Epithelial cell of proximal tubule (primary cell): ENCODE measurements at regions not wholly inside any gene's neighbourhood (a gene's known extent, or its start where the extent isn't known, plus 50 kb on each side); places are given as distances from the start of the nearest gene placed in this dataset.

ENCODE experiments used
- DNase-seq: peaks from one replicate; pipeline ENCODE4 v3.0.0-alpha.2; 2011; ENCODE audit warnings: low read depth
- H3K4me3 ChIP-seq: 2 replicates; pipeline ENCODE4 v1.5.1; 2011; ENCODE audit warnings: low read depth, mild to moderate bottlenecking, low read length
- TF ChIP-seq, protein P1 (sequence below): conservative IDR thresholded peaks from 2 replicates; pipeline ENCODE4 v1.5.1; 2012; ENCODE audit warnings: low read depth, mild to moderate bottlenecking, low read length

DNA sequence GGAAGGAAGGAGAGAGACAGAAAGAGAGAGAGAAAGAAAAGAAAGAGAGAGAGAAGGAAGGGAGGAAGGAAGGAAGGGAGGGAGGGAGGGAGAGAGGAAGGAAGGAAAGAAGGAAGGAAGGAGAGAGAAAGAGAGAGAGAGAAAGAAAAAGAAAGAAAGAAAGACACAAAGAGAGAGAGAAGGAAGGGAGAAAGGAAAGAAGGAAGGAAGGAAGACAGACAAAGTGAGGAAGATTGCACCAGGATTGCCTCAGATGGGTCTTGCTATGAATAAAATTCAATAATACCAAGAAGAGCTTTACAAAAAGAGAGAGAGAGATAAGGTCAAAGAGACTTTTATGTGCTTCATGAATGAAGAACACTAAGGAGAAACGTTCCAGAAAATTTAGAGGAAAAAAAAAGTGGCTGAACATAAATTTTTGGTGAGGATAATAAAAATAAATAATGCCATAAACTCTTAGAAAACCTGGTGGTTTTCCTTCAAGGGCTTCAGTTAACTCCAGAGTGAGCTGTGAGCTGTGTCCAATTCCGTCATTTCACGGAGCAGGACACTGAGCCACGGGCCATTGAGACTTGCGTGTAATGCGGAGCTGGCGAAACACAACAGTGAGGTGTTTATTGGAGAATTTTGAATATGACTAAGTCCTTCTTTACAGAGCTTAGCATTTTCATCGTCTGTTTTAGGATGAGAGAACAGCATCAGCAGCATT is 72.7 kb upstream of the TNRC6C start:
- no peak overlapping the region for H3K4me3 ChIP-seq
- no peak for DNase-seq
- TF ChIP-seq, protein P1, sequence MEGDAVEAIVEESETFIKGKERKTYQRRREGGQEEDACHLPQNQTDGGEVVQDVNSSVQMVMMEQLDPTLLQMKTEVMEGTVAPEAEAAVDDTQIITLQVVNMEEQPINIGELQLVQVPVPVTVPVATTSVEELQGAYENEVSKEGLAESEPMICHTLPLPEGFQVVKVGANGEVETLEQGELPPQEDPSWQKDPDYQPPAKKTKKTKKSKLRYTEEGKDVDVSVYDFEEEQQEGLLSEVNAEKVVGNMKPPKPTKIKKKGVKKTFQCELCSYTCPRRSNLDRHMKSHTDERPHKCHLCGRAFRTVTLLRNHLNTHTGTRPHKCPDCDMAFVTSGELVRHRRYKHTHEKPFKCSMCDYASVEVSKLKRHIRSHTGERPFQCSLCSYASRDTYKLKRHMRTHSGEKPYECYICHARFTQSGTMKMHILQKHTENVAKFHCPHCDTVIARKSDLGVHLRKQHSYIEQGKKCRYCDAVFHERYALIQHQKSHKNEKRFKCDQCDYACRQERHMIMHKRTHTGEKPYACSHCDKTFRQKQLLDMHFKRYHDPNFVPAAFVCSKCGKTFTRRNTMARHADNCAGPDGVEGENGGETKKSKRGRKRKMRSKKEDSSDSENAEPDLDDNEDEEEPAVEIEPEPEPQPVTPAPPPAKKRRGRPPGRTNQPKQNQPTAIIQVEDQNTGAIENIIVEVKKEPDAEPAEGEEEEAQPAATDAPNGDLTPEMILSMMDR: no peak

DNA sequence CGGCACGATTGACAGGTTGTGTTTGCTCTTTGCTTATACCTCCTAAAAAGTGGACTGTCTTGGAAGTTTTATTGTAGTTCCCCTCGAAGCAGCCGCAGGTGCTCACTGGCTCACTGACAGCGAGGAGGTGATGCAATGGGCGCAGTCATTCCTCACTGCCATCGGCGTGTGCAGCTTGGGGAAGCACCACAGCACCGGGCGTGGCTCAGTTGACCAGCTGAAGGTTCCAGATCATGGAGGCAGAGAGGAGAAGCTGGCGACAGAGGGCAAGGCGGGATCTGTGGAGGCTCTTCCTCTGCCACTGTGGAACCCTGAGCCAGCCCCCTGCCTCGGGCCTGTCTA is 72.1 kb upstream of the TNRC6C start:
- H3K4me3 ChIP-seq: no peak overlapping the region
- no peak for DNase-seq
- TF ChIP-seq, protein P1: no peak

DNA sequence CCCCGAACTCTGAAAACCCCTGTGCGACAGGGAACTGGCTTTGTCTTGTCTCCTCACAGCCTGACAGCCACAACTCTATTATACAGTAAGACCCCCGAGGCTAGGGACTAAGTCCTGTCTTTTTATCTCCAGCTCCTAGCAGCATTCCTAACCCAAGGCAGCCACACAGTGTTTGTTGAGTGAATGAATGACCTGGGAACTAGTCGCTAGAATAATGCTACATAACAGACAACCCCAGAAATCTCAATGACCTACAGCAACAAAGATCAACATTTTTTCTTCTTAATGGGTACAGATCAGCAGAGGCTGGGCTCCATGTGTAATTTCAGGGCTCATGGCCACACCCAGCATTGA is 71.4 kb upstream of the TNRC6C start:
- H3K4me3 ChIP-seq: peak overlapping the region; percentile 56
- DNase-seq: no peak
- TF ChIP-seq, protein P1: no peak

DNA sequence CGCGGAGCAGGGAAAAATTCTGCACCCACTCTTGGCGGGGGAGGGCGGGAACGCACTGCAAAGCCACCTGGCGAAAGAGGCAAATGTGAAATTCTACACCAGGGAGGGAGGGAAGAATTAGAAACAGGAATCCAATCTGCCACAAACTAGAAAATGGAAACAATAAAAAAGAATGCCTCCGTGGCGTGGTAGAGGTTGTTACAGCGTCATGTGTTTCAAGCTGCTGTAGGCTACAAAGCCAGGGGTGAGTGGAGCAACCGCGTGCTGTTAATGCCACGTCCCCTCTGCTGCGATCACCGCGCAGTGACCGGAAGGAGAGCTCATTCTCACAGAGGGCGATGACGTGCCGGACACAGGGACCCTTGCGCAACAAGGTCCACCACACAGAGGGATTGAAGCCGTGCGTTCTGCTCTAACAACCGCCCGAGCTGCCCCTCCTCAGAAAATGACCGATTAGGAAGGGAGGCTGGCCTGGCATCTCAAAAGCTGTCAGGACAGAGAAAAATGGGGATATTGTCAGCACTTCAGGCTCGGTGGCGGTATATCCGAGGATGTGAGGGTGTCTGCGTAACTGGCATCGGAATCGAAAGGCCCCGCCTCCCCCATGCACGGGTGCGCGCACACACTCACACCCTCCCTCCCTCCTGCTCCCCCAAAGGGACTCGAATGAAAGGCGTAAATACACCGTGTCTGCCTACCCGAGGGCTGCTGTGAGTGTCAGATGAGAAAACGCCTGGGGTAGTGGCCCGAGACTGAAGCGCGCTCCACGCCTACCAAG is 70.8 kb upstream of the TNRC6C start:
- no peak for DNase-seq
- H3K4me3 ChIP-seq: peak overlapping the region; percentile 56
- TF ChIP-seq, protein P1: no peak

DNA sequence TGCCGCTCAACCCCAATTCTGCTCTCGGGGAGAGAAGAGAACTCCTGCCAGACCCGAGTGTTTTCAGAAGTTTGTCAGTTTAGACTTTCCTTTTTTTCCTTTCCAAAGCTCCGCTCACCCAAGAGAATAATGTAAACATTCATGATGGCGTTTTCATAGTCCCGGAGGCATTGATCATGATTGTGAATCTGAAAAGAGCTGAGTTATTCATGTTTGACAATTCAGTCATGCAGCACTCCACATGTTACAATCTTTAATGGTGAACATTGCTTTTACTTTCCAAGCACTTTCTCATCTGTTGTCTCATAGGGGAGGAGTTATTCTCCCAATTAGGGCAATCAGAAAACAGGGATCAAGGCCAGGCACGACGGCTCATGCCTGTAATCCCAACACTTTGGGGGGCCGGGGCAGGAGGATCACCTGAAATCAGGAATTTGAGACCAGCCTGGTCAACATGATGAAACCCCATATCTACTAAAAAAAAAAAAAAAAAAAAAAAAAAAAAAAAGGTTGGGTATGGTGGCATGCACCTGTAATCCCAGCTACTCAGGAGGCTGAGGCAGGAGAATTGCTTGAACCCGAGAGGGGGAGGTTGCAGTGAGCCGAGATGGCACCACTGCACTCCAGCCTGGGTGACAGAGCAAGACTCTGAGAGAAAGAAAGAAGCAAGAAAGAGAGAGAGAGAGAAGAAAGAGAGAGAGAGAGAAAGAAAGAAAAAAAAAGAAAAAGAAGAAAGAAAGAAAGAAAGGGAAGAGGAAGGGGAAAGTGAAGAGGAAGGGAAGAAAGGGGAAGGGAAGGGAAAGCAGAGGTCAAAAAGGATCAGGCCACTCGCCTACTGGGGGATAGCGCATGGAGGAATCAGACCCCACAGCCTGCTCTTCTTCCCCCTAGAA is 70.0 kb upstream of the TNRC6C start:
- peak overlapping the region; percentile 56 for H3K4me3 ChIP-seq
- no peak for DNase-seq
- TF ChIP-seq, protein P1: no peak

DNA sequence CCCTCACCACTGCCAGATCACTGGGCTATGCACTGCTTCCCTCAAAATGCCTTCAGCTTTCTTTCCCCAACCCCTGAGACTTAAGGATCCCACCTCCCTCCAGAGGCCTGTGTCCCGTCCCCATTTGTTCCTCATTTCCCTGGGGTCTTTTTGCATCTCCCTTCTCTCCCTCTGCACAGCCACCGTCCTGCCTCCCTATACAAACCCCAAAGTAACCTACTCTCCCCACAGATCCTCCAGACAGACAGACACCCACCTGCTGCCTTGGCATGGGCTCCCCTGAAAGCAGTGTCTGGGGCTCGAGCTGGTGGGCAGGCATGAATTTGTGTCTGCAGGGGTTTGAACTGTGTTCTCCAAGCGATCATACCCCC is 69.4 kb upstream of the TNRC6C start:
- no peak overlapping the region for H3K4me3 ChIP-seq
- TF ChIP-seq, protein P1: no peak
- no peak for DNase-seq
